HG03378 (cell line): ENCODE measurements at regions not wholly inside any gene's neighbourhood (a gene's known extent, or its start where the extent isn't known, plus 50 kb on each side); places are given as distances from the start of the nearest gene placed in this dataset.
"Not testable (repeated sequence)": the region's sequence is repeated elsewhere in the genome, so short reads cannot be mapped to it uniquely, and the experiment has no call there.

Source experiments
- ATAC-seq: cut with Tn5 transposase; IDR thresholded peaks from one replicate; pipeline ENCODE4 v1.9.1; 2021; ENCODE audit warnings: mild to moderate bottlenecking, moderate library complexity; ENCODE audit not compliant: unreplicated experiment

DNA sequence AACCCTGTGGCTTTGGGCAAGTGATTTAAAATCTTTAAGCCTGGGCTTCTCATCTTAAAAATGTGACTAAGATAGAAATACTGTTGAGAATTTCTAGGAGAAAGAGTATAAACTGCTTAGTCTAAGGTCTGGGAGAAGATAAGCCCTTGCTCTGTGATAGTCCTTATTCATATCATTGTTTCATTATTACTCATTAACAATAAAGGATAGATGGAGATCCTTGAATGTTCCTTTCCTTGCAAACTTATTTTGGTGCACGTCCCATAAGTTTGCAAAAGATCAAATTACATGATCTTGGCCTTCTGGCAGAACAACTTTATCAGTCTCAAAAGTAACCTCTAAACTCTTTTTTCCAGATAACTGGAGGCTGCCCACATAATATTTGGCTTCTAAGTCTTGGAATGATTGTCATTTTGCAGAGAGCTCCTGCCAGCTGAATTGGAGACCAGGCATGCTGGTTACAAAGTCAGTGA lies 138.3 kb downstream of the FAM124B start:
- no peak for ATAC-seq

DNA sequence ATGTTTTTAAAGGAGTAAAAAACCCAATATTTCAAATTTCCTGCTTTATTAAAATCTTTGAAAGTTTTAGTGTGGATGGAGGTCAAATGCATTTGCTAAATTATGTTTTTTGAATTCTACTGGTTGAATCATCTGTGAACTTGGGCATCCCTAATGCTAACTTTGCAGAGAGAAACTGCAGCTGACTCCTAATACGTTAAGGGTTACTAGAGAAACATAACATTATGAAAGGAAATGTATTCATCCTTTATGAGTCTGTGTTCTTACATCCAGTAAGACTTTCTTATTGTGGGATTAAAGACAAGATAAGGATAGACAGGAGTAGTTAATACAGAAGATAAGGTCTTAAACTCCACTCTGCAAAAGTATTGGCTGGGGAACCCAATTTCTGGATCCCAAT lies 140.6 kb downstream of the FAM124B start:
- ATAC-seq: no peak

DNA sequence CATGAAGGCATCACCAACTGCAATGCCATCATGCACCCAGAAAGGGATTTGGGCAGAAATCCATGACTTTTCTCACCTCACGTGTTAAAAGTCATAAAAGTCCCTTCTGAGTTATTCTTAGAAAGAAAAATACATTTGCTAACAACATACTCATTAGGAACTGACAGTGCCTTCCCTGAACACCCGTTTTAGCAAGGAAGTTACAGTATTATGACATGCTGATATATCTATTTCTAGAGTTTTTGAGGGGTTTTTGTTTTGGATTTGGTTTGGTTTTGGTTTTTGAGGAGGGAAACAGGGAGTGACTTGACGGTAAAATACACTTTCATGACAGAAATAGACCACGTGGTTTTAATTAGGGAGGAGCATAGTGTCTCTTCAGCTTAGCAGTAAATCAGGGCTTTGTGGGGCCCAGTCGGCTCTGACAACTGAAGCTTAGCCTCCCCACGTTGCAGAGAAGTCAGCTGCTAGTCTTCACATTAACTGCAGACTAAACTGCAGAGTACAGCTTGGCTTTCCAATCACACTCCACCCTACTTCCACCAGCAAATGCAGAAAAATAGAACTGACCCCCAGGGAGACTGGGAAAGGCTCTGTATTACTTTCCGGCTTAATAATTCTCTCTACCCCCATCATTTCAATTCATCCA lies 141.4 kb downstream of the FAM124B start:
- no peak for ATAC-seq

DNA sequence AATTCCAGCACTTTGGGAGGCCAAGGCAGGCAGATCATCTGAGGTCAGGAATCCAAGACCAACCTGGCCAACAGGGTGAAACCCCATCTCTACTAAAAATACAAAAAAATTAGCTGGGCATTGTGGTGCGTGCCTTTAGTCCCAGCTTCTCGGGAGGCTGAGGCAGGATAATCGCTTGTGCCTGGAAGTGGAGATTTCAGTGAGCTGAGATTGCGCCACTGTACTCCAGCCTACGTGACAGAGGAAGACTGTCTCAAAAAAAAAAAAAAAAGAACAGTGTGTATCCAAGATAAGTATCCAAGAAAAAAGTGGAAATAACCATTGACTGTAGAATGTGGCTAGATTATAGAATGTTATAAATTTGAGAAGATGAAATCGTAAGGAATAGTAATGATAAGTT lies 142.1 kb downstream of the FAM124B start:
- ATAC-seq: no peak

DNA sequence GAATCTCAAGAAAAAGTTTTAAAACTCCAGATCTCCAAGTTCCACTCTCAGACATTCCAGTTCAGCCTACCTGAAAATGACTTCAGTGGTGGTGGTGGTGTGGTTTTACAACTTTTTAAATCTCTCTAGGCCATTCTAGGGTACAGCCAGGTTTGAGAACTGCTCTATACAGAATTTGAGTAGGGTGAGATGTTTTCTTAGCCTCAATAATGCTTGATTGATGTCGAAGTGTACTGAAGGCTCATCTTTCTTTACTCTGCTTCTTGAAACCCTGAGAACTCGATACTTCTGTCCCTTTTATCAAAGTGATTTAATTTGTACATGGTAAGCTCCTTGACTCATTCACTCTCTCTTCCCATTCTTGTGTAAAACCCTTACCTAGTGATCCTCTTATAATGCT lies 143.8 kb downstream of the FAM124B start:
- ATAC-seq: no peak

DNA sequence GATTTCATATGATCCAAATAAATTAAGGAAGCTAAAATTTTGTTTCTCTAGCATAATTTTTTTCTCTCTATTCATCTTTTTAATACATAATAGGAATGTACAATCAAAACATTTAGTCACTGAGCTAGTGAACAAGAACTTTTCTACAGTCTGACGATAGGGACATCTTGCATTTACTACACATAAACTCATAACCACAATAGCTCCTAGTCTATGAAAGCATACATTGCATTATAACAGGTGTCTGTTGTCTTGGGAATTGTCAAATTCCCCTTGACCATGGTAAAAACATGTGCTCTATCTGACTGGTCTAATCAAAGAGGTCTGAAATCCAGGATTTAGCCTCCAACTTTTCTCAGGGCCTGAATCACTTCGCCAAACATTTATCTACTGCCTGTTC lies 144.8 kb downstream of the FAM124B start:
- no peak for ATAC-seq

DNA sequence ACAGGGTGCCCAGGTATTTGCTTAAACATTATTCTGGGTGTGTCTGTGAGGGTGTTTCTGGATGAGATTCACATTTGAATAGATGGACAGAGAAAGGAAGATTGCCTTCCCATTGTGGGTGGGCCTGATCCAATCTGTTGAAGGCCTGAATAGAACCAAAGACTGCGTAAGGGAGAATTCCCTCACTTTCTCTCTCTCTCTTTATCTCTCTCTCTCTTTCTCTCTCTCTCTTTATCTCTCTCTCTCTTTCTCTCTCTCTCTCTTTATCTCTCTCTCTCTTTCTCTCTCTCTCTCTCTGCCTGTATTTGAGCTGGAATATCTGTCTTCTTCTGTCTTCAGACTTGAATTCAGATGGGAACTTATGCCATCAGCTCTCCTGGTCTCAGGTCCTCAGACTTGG lies 148.4 kb downstream of the FAM124B start:
- no peak for ATAC-seq

DNA sequence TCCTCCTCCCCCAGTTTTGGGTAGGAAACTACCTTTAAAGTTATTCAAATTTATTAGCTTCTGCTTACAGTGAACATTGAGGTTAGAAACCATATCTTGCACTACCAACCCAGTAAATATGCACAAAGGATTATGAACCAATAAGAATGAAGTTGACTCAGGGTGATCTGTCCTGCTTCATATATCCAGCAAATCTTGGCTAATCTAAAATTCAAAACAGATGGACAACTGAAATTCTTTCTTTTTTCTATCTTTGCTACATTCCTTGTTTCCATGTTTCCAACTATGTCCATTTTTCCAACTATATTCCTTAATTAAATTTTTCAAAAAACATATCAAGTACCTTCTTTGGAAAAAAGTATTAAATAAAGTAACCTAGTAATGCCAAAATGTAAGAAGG lies 149.3 kb downstream of the FAM124B start:
- no peak for ATAC-seq

DNA sequence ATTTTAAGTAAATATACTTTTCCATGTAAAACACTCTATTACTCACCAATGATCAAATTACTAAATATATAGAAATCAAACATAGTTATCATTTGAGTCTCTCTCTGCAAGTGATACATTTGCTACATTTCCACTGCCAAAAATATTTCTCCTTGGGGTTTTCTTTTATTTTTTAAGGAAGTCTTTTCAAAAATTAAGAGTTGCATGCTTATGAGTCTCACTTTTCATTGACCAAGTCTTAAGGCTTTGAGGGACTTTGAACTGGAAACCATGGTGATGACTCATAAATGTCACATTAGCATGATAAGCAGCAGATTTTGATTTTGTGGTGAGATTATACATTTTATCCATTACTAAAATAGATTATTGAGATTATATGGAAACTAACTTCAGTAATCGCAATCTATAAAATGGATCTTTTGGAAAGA lies 152.9 kb downstream of the FAM124B start:
- ATAC-seq: no peak

DNA sequence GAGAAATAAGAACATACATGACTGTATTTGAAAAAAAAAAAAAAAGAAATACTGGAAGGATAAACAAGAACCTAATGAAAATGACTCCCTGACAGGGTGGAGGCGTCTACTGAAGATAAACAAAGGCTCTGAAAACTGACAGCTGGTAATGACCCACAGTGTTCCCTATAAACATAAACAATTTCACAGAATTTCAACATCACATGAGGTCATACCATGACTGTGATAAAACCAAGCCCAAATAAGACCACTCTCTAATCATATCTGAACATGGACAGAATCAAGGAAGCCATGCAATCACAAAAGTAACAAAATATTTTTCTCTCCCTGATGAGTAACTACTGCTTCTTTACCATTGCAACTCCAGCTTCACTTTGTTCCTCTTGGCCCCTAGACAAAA lies 159.3 kb downstream of the FAM124B start:
- ATAC-seq: no peak

DNA sequence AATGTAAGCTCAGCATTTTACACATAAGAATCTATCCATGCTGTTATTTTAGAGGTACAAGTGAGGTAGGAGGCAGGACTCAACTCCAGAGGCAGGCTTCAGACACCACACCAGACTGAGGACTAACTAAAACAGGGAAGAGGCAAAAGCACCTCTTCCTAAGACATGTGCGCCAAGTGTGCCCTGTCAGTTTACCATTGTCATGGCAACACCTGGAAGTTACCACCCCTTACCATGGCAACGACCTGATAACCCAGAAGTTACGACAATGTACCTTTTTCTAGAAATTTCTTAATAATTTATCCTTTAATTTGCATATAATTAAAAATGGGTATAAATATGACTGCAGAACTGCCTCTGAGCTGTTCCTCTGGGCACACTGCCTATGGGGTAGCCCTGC lies 160.1 kb downstream of the FAM124B start:
- no peak for ATAC-seq

DNA sequence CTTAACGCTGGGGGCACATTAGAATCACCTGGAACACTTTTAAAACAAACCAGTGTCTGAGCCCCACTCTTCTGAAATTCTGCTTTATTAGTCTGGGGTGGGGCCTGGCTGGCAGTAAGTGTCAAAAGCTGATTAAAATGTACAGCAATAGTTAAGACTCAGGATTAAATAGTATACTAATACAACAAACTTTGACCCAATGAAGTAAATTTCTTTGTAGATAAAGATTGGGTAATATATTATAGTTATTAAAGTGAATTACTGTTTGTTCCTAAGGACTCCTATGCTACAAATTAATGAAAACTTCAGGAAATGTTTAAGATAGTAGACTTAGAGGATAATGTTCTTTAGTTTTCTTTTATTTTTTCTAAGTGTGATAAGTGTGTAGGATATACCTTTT lies 160.9 kb downstream of the FAM124B start:
- no peak for ATAC-seq

DNA sequence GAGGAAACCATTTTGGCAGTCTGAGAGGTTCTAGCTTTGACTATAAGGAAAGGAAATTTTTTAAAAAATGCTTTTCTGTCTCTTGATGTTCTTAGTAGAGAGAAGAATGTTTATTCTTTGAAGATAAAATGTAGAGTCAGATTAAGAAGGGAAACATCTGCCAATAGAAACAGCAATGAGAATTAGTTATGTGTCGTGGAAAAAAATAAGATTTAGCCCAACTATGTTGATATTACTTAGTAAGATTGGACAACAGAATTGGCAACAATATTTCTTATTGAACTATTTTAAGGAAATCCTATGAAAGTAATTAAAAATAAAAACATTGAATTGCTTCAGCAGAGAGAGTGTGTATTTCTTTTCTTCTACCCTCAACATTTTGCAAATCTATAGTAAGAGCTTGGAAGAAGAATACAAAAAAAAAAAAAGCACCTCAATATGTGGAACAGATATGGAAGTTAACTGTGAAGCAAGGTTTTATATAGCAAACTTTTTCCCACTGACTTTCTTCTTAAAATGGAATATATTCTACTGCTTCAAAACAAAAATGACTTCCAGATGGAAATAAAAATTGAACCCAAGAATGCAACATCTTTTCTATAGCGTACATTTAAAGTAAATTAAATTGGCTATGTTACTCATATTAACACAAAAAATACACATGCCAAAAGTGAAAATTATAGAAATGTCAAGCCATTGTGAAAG lies 177.9 kb downstream of the FAM124B start:
- no peak for ATAC-seq

DNA sequence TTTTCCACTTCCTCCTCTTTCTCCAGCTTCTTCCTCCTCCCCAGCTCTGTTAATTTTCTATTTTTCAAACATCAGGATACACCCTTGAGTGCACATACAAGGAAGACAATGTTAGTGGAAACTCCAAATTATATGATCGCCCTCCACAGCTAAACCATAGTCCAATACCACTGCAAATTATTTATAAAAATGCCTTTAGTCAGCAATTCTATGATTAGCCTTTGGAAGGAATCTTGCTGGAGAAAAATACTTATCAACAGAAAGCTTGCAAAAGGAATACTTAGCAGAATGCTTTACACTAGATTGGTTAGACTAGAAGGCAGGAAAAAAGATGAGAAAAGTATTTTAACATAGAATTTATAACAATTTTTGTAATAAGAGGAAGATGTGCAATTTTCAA lies 178.9 kb downstream of the FAM124B start:
- ATAC-seq: no peak

DNA sequence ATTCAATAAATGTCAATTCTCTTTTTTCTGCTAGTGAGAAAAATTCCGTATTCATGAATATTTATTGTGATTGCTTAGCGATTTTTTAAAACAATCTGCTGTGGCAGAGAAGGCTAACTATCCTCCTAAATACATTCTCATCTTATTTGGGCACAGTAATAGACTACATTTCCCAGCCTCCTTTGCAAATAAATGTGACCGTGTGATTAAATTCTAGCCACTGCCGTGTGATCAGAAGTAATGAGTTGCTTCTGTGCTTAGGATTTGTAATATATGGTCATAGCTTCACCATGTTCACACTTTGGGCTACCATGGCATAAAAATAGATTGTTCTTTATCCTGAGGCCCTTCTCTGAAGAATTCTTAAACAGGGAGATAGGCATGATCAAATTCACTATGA lies 179.6 kb downstream of the FAM124B start:
- no peak for ATAC-seq

DNA sequence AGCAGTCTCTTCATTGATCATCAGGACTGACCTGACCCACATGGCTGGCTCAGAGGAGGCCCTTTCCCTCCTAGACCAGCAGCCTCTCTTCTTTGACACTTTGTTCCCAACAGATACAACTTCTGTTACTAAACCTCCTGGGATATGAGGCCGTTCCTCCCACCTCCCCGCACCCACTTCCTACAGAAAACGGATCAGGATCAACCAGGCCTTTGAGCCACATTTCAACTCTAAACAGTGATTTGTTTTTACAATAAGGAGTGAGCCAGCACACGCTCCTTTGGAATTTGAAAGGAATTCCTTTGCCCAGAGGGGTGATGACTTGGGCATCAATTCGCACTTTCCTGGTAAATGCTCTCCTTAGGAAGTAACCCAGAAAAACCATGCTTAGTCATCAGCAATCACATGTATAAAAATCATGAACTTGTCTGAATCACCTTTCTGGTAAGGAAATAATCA lies 180.4 kb downstream of the FAM124B start:
- ATAC-seq: no peak

DNA sequence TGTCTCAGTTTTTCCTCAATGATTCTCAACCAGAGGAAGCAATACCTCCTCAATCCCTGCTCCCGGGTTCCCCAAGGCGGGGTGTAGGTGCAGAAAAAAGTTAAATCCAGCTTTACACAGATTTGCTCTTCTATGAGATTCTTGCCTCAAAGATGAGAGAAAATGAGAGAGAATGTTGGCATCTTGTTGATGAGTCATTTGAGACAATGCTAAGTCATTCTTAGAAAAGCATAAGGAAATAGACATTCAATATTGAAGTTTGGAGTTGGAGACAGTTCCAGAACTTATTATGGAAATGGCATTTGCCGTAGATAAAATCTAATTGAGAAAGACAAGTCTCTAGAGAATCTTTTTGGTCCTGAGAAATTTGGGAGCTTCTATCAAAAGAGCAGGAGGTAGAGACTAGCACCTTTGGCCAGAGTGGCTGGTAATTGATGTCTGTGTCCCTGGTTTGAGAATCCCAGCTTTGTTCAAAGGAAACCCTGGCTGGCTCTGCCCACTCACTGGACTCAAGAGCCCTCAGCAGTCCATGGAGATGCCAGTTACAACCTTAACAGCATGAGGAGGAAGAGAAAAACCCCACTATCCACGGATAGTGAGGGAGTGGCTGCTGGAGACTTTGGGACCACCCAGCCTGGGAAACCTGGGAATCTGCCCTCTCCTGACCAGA lies 181.2 kb downstream of the FAM124B start:
- no peak for ATAC-seq

DNA sequence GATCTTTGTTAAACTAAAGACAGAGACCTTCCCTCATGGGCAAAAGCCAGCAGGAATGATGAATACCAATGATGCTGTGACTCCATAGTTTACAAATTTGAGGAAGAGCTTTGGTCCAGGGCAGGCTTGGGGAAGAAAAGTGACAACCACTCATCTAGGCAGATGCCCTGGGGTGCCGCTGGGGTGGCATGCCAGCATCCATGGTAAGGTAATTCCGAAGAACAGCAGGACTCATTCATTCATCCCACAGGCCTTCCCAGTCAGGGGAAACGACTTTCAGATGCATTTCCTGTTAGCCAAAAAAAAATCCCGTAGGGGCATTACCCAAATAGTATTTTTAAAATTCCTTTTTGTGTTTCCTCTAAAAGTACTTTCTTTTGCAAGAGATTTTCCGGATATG lies 180.7 kb upstream of the SERPINE2 start:
- no peak for ATAC-seq

DNA sequence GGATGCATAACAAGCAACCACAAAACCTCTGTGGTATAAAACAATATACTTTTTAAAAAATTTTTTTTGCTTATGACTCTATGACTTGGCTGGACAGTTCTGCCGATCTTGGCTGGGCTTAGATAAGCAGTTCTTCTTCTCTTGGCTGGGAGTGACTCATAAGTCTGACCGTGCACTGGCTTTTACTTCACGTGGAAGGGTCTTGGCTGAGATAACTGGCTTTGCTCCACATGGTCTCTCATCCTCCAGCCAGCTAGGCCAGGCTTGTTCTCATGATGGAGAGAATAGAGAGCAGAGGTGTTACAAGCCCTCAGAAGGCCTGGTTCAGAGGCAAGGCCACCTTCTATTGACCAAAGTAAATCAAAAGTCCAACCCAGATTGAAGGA lies 178.9 kb upstream of the SERPINE2 start:
- ATAC-seq: no peak

DNA sequence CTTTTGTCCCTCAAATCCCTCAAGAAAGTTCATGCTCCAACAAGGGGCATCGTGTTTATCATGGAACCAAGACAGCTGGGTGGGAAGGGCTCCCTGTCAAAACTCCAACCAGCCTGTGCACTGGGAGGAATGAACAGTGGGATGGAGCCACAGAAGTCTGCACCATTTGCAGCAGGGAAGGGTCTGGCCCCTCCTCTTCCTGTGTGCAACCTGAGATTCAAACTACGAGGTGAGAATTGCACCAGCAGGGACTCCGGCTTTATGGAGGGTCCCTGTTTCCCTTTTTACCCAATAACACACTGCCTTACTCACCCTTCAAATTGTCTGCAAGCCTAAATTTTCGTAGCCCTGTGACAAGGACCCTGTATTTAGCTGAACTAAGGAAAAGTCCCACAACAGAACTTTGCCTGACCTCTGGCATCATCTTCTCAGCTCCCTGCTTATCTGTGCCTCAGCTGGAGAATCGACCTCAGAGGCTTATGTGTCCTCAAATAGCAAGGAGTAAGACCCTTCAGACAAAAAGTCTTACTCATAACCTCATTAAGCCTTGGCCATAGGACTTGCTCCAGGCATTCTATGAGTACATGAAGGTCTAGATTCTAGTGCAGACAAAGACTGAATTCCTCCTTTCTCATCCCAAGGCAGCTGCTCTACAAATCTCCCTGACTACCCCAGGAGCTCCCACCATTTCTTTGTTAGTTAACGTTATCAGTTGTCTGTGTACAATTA lies 178.3 kb upstream of the SERPINE2 start:
- no peak for ATAC-seq

DNA sequence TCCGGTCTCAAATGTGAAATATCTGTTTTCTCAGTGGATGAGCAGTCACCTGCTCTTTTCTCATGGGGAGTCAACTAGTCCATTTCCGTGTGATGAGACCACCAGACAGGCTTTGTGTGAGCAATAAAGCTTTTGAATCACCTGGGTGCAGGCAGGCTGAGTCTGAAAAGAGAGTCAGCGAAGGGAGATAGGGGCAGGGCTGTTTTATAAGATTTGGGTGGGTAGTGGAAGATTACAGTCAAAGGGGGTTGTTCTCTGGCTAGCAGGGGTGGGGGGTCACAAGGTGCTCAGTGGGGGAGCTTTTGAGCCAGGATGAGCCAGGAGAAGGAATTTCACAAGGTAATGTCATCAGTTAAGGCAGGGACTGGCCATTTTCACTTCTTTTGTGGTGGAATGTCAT lies 176.5 kb upstream of the SERPINE2 start:
- ATAC-seq: not testable (repeated sequence)
